Heart right ventricle (tissue), 16 donors: ENCODE measurements at regions not wholly inside any gene's neighbourhood (a gene's known extent, or its start where the extent isn't known, plus 50 kb on each side); places are given as distances from the start of the nearest gene placed in this dataset.

Experiments used
- ATAC-seq, 8 donors: fragments of 200-7000 bp; cut with Tn5 transposase; one replicate each; pipeline ENCODE4 v1.9.1; 2020; ENCODE audit warnings: mild to moderate bottlenecking in 8 of 8, moderate library complexity in 8 of 8, moderate number of reproducible peaks in 1 of 8
- DNase-seq, 2 donors: peaks; one replicate each; pipeline ENCODE4 v3.0.0-alpha.2; 2020
- H3K27ac ChIP-seq, 10 donors: fragments of 200-600 bp; sonication (generic) in 2 of 10; one replicate each; pipeline versions ENCODE4 v1.5.0 to v1.8.0; 2020 to 2022; ENCODE audit warnings: mild to moderate bottlenecking in 3 of 10
- H3K27me3 ChIP-seq, 7 donors: fragments of 200-600 bp; one replicate each; pipeline ENCODE4 v1.8.0; 2021 to 2022; ENCODE audit warnings: mild to moderate bottlenecking in 2 of 7
- H3K36me3 ChIP-seq, 9 donors: fragments of 200-600 bp; sonication (generic) in 1 of 9; one replicate each; pipeline versions ENCODE4 v1.5.0 to v1.8.0; 2020 to 2022; ENCODE audit warnings: mild to moderate bottlenecking in 2 of 9
- H3K4me1 ChIP-seq, 9 donors: fragments of 200-600 bp; sonication (generic) in 1 of 9; one replicate each; pipeline versions ENCODE4 v1.5.0 to v1.8.0; 2020 to 2022; ENCODE audit warnings: mild to moderate bottlenecking in 4 of 9
- H3K4me3 ChIP-seq, 10 donors: fragments of 200-600 bp; sonication (generic) in 2 of 10; one replicate each; pipeline versions ENCODE4 v1.5.0 to v1.8.0; 2020 to 2022; ENCODE audit warnings: mild to moderate bottlenecking in 7 of 10, moderate library complexity in 2 of 10
- H3K9me3 ChIP-seq, 11 donors: fragments of 200-600 bp in 10 of 11; sonication (generic) in 2 of 11; one replicate each; pipeline versions ENCODE4 v1.5.0 to v1.8.0; 2013 to 2022; ENCODE audit warnings: mild to moderate bottlenecking in 2 of 11, control low read depth in 1 of 11, moderate library complexity in 1 of 11
- whole genome bisulfite sequencing, 2 donors: extraction: QIAGEN DNeasy Blood & Tissue Kit; methylation state at CpG; one replicate each; pipeline ENCODE4 v1.1.7; 2013; ENCODE audit warnings: inconsistent platforms in 1 of 2; 5-methylcytosine and 5-hydroxymethylcytosine counted together
- intact Hi-C, 10 donors: fragments of 100-400 bp; cut with DNase I; formaldehyde crosslinking; loops; one replicate each; pipeline versions ENCODE4 v1.11.1 to v1.14.2; 2022
- TF ChIP-seq, protein P1 (sequence below), 9 donors: fragments of 200-600 bp; sonication (generic) in 2 of 9; IDR thresholded peaks; one replicate each; pipeline versions ENCODE4 v1.5.0 to v1.8.0; 2021 to 2022; ENCODE audit warnings: antibody characterized with exemption in 9 of 9, mild to moderate bottlenecking in 5 of 9, moderate library complexity in 1 of 9
- donor health status: Arrhythmogenic right ventricular cardiomyopathy.
- donor health status: ischemic (EF 13 %, LVEDD 7.1; RV severe dilation, severe dysfunction).
- donor health status: healthy with polysubstance abuse.
- donor health status: DM: no; HTN: yes; CAD: no.
- donor health status: DM: no; HTN: no; CAD: no.
- donor health status: ischemic (EF 25% LVEDD 6.9; RV normal size, moderate dysfunction).
- donor health status: ischemic (EF 25% LVEDD 5.7; RV mildly dilated, moderate dysfunction).
- donor health status: healthy.
- donor health status: DM: yes; HTN: yes; CAD: no.
- donor health status: Ischemic cardiomyopathy.
- donor health status: ischemic (EF 35%, LVEDD 5.7; RV mildly dilated, moderate dysfunction).
- donor health status: nonischemic (EF 11% LVEDD 7.7; RV severe dilation, severe dysfunction).
- donor health status: DM: yes; HTN: yes; CAD: no.
- donor health status: PGD.
- donor health status: ischemic (EF 29% LVEDD 5.4; RV normal size, mild dysfunction).
- donor health status: nonischemic (EF 23%, LVEDD 6.1; RV moderate dilation, normal function).

DNA sequence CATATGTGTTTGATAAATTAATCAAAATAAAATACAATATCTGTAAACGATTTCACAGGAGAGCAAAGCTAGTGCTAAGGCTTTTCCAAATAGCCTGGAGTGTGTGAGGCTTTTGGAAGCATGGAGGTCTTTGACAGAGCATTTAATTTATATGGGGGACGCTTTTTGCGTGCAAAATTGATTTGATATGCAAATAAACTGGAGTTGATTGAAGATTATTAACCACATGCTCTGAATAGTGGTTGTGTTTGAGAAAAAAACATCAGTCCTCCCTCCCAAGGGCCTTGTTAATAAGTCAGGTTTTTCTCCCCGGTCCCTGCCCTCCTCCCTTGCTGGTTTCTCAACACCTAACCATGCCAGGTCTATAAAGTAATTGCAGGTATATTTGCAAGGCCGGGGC is 85.1 kb upstream of the FGFR2 start:
- no peaks in the 10 kb centered on the region for H3K4me1 ChIP-seq
- H3K27me3 ChIP-seq = peaks cover 0 to 35% (median 15%) of the 10 kb centered on the region in 7 donors
- no peak for DNase-seq
- H3K27ac ChIP-seq = no peak overlapping the region
- H3K9me3 ChIP-seq = peaks cover 0 to 12% (median 0%) of the 10 kb centered on the region in 11 donors
- WGBS, 2 donors = 88 to 93% methylated on average over 5 of the region's 5 CpGs
- H3K4me3 ChIP-seq = no peak overlapping the region
- ATAC-seq = no peak
- intact Hi-C loops = no loop called here
- TF ChIP-seq, protein P1, sequence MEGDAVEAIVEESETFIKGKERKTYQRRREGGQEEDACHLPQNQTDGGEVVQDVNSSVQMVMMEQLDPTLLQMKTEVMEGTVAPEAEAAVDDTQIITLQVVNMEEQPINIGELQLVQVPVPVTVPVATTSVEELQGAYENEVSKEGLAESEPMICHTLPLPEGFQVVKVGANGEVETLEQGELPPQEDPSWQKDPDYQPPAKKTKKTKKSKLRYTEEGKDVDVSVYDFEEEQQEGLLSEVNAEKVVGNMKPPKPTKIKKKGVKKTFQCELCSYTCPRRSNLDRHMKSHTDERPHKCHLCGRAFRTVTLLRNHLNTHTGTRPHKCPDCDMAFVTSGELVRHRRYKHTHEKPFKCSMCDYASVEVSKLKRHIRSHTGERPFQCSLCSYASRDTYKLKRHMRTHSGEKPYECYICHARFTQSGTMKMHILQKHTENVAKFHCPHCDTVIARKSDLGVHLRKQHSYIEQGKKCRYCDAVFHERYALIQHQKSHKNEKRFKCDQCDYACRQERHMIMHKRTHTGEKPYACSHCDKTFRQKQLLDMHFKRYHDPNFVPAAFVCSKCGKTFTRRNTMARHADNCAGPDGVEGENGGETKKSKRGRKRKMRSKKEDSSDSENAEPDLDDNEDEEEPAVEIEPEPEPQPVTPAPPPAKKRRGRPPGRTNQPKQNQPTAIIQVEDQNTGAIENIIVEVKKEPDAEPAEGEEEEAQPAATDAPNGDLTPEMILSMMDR (IDR thresholded peaks at IDR 0.05) = no peak
- H3K36me3 ChIP-seq = no peaks in the 10 kb centered on the region

DNA sequence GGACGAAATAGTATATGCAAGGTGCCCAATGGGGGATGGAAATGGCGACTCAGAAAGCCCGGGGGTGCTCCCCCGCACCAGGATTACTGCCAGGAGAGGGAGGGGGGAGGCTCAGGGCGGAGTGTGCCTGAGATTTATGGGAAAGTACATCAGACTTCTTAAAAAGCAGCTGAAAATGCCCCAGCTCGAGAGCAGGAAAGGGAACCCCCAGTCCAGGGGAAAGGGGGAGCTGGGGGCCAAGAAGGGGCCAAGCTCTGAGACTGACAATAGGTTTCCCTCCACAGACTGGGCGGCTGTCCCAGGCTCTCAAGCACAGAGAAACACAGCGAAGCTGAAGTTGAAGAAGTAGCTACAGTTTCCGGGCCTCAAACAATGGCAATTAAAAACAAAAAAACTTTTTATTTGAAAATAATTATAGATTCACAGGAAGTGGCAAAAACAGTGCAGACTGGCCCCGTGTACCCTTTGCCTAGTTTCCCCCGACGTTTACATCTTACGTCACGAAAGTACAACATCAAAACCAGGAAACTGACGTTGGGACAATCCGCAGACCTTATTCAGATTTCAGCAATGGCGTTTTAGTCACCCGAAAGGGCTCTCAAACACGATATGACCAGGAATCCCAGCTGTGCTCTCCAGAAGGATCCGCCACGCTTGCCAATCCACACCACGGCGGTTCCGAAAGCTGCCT is 83.9 kb upstream of the FGFR2 start:
- 73 to 78% methylated on average over 24 of the region's 24 CpGs for WGBS, 2 donors
- Histone ChIP-seq H3K27ac (peak overlapping the region in 1 of 10 donors; percentile 60), H3K9me3 (peaks cover 0 to 17% (median 0%) of the 10 kb centered on the region in 11 donors), H3K4me3 (peak overlapping the region in 1 of 10 donors; percentile 8), H3K4me1 (no peaks in the 10 kb centered on the region), H3K27me3 (peaks cover 0 to 22% (median 10%) of the 10 kb centered on the region in 7 donors), H3K36me3 (no peaks in the 10 kb centered on the region)
- ATAC-seq = peak in 4 of 8 donors; percentile 46 to 67 (median 57)
- intact Hi-C loops = no loop called here
- TF ChIP-seq, protein P1 (IDR thresholded peaks at IDR 0.05) = no peak
- DNase-seq = peak in 1 of 2 donors; percentile 16

DNA sequence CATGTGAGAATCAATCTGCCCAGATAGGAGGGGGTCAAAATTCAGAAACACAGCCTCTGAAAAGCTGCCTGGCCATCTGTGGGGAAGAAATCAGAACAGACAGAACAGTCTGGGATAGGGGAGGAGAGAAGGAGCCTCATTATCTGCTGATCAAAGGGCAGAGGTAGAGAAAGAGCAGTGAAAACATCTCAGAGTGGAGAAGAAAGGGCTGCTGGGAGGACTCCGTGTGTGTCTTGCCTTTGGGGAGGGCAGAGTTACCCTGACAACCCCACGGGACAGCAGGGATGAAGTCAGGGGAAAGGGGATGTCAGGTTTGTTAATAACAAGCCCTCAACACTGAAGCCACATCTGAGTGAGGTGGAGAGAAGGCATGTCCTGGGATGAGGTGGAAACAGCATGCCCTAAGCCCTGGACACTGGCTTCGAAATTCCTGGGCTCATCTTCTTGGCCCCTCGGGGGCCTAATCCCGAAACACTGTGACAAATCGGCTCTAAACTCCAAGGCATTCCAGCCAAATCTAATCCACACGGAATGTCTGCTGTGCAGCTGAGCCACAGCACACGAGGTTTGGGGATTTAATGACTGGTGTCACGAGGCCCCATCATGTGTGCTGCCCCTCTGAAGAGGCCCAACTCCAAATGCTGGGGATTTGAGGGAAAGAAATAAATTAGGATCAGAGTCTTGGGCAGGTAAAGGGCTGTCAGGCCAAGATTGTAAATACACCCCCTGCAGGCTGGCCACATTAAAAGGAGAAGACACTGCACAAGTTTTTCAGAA is 82.8 kb upstream of the FGFR2 start:
- WGBS, 2 donors = 46 to 47% methylated on average over 9 of the region's 9 CpGs
- TF ChIP-seq, protein P1 (IDR thresholded peaks at IDR 0.05) = no peak
- intact Hi-C loops = no loop called here
- no peaks in the 10 kb centered on the region for H3K36me3 ChIP-seq
- ATAC-seq = no peak
- no peak for DNase-seq
- no peaks in the 10 kb centered on the region for H3K4me1 ChIP-seq
- no peak overlapping the region for H3K4me3 ChIP-seq
- no peak overlapping the region for H3K27ac ChIP-seq
- H3K9me3 ChIP-seq = peaks cover 0 to 17% (median 0%) of the 10 kb centered on the region in 11 donors
- peaks cover 0 to 18% (median 5%) of the 10 kb centered on the region in 7 donors for H3K27me3 ChIP-seq

DNA sequence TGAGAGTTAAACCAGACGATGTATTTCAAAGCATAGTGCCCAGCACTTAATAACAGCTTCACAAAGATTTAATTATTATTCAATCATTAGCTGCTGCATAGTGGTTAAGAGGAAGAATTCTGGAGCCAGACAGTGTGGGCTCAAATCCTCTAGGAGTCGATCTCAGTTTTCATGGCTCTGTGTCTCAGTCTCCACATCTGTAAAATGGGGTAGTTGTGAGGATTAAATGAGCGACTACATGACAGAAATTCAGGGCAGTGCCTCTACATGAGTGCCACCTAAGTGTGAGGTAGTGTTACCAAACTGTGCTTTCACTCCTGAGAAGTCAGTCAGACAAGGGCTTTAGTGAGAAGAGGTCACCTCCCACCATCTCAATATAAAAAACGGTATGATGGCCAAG is 81.7 kb upstream of the FGFR2 start:
- WGBS, 2 donors = 84 to 91% methylated on average over 4 of the region's 4 CpGs
- Histone ChIP-seq H3K27me3 (peaks cover 0 to 7% (median 1%) of the 10 kb centered on the region in 7 donors), H3K4me1 (no peaks in the 10 kb centered on the region), H3K4me3 (no peak overlapping the region), H3K9me3 (peaks cover 0 to 17% (median 0%) of the 10 kb centered on the region in 11 donors), H3K36me3 (no peaks in the 10 kb centered on the region), H3K27ac (no peak overlapping the region)
- intact Hi-C loops = no loop called here
- TF ChIP-seq, protein P1 (IDR thresholded peaks at IDR 0.05) = no peak
- DNase-seq = no peak
- ATAC-seq = no peak
